ENCODE measurements at regions not wholly inside any gene's neighbourhood (a gene's known extent, or its start where the extent isn't known, plus 50 kb on each side); places are given as distances from the start of the nearest gene placed in this dataset.
A peak's percentile ranks its signal among the peaks of the same experiment; 100 is the strongest.
"Not testable (repeated sequence)": the region's sequence is repeated elsewhere in the genome, so short reads cannot be mapped to it uniquely, and the experiment has no call there.

DNA sequence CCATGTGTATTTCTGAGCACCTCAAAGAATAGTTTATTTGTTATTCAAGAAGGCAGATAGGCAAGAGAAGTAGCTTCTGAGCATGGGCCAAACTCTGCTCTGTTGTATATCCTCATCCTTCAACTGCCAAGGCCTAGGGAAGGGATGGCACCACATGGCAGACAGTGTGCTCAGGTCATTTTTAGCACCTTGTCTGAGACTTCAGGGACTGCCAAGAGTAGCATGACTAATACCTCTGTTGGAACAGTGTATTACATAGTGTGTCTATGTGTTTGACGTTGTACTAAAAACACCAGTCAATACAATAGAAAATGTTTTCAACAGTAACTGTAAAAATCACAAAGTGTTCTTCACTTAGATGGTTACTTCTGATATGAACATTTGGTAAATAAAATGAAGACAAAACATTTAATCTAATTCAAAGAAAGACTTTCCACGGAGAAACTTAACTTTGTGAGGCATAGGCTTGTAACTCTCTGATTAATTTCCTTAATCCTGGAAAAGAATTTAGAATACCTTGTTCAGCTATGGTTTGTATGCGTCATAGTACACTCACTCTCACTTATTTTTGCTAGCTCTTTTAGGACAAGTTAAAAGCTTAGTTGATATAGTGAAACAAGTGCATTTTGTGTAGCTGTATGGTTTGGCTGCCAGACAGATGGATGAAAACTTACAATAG is 318.4 kb upstream of the RIOK2 start:
- no peaks in the 10 kb centered on the region for H3K9me3 Mint-ChIP-seq
- TF ChIP-seq, protein P1, sequence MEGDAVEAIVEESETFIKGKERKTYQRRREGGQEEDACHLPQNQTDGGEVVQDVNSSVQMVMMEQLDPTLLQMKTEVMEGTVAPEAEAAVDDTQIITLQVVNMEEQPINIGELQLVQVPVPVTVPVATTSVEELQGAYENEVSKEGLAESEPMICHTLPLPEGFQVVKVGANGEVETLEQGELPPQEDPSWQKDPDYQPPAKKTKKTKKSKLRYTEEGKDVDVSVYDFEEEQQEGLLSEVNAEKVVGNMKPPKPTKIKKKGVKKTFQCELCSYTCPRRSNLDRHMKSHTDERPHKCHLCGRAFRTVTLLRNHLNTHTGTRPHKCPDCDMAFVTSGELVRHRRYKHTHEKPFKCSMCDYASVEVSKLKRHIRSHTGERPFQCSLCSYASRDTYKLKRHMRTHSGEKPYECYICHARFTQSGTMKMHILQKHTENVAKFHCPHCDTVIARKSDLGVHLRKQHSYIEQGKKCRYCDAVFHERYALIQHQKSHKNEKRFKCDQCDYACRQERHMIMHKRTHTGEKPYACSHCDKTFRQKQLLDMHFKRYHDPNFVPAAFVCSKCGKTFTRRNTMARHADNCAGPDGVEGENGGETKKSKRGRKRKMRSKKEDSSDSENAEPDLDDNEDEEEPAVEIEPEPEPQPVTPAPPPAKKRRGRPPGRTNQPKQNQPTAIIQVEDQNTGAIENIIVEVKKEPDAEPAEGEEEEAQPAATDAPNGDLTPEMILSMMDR (IDR thresholded peaks at IDR 0.05): no peak
- DNase-seq: no peak
- no peaks in the 10 kb centered on the region for H3K36me3 Mint-ChIP-seq (ENCODE audit: low read depth)
- H3K27ac Mint-ChIP-seq: no peak overlapping the region
- H3K4me3 Mint-ChIP-seq: peak overlapping the region; percentile 56; the same call in 1 of the 2 replicates
- H3K4me1 Mint-ChIP-seq (ENCODE audit: low read depth): peaks cover 29% of the 10 kb centered on the region
- no peaks in the 10 kb centered on the region for H3K27me3 Mint-ChIP-seq (ENCODE audit: insufficient read depth)

DNA sequence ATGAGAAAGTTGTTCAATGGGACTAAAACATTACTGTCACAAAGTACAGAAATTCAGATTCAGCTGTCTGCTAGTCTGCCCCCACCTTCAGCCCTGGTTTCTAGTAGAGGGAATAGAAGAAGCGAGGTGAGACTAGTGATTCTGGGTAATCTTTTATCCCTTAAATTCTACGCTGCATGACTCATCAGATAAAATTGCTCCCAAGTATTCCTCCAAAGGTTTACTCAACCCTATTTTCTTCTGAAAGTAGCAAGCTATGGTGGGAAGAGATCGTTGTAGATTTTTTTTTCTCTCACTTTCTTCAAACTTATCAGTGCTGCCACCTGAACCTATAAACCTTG is 318.9 kb upstream of the RIOK2 start:
- no peaks in the 10 kb centered on the region; the same call in 1 of the 2 replicates for H3K27me3 Mint-ChIP-seq (ENCODE audit: insufficient read depth)
- H3K4me3 Mint-ChIP-seq: peak overlapping the region; percentile 56; the same call in 1 of the 2 replicates
- no peak for DNase-seq
- H3K27ac Mint-ChIP-seq: no peak overlapping the region
- peaks cover 29% of the 10 kb centered on the region for H3K4me1 Mint-ChIP-seq (ENCODE audit: low read depth)
- TF ChIP-seq, protein P1 (IDR thresholded peaks at IDR 0.05): no peak
- no peaks in the 10 kb centered on the region for H3K36me3 Mint-ChIP-seq (ENCODE audit: low read depth)
- H3K9me3 Mint-ChIP-seq: no peaks in the 10 kb centered on the region

DNA sequence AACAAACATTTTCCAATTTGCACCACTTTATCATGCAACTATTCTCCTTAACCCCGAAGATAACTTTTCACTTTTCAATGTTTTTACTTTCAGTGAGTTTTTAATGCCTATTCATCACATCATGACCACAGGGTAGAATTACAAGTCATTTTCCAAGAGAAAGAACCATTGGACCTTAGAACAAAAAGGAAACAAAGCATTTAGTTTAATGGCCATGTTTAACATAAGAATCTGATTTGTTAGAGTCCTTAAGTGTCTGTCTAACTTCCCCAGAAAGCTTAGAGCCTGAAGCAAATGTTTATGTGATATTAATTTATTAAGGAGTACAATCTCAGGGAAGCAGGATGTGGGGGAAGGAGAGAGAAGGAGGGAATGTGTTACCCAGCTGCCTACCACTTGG is 325.8 kb upstream of the RIOK2 start:
- Mint-ChIP-seq H3K9me3 (peaks cover 3% of the 10 kb centered on the region; the same call in 1 of the 2 replicates), H3K36me3 (ENCODE audit: low read depth) (no peaks in the 10 kb centered on the region), H3K27ac (no peak overlapping the region), H3K4me1 (ENCODE audit: low read depth) (no peaks in the 10 kb centered on the region), H3K27me3 (ENCODE audit: insufficient read depth) (no peaks in the 10 kb centered on the region; the same call in 1 of the 2 replicates), H3K4me3 (no peak overlapping the region)
- TF ChIP-seq, protein P1 (IDR thresholded peaks at IDR 0.05): no peak
- DNase-seq: no peak

DNA sequence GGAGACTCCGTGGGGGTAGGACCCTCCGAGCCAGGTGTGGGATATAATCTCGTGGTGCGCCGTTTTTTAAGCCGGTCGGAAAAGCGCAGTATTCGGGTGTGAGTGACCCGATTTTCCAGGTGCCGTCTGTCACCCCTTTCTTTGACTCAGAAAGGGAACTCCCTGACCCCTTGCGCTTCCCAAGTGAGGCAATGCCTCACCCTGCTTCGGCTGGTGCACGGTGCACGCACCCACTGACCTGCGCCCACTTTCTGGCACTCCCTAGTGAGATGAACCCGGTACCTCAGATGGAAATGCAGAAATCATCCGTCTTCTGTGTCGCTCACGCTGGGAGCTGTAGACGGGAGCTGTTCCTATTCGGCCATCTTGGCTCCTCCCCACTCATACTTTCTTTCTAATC is 336.5 kb upstream of the RIOK2 start:
- not testable (repeated sequence) for H3K4me1 Mint-ChIP-seq (ENCODE audit: low read depth); H3K27ac Mint-ChIP-seq; H3K9me3 Mint-ChIP-seq; DNase-seq; H3K36me3 Mint-ChIP-seq (ENCODE audit: low read depth); H3K27me3 Mint-ChIP-seq (ENCODE audit: insufficient read depth); H3K4me3 Mint-ChIP-seq

DNA sequence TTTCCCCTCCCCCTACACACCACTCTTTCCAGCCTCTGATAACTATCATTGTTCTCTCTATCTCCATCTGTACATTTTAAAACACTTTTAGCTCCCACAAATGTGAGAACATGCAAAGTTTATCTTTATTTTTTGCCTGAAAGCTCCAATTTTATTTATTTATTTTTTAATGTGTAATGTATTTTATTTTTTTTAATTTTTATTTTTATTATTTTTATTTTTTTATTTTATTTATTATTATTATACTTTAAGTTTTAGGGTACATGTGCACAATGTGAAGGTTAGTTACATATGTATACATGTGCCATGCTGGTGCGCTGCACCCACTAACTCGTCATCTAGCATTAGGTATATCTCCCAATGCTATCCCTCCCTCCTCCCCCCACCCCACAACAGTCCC is 340.3 kb upstream of the RIOK2 start:
- not testable (repeated sequence) for H3K27me3 Mint-ChIP-seq (ENCODE audit: insufficient read depth); H3K4me3 Mint-ChIP-seq; H3K9me3 Mint-ChIP-seq; H3K36me3 Mint-ChIP-seq (ENCODE audit: low read depth); H3K27ac Mint-ChIP-seq; H3K4me1 Mint-ChIP-seq (ENCODE audit: low read depth); DNase-seq

DNA sequence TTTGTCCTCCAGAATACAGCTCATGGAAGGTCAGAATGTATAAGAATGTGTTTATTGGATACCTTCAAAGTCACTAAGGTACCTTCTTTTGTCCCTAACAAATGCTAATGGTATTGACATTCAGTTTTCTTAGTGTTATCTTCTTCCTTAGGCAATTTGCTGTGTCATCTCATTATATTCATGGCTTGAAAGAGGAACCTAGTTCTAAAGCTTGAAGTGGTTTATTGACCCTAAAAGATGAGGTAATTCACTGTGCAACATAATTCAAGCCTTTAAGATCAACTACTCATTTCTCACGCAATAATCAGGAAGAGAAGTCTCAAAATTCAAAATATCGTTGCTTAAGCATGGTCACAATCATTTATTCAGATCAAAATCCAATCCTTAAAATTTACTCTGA is 342.7 kb upstream of the RIOK2 start:
- Mint-ChIP-seq H3K4me1 (ENCODE audit: low read depth) (peaks cover 19% of the 10 kb centered on the region), H3K27ac (no peak overlapping the region), H3K4me3 (no peak overlapping the region), H3K36me3 (ENCODE audit: low read depth) (no peaks in the 10 kb centered on the region), H3K9me3 (no peaks in the 10 kb centered on the region), H3K27me3 (ENCODE audit: insufficient read depth) (no peaks in the 10 kb centered on the region; the same call in 1 of the 2 replicates)
- no peak for DNase-seq
- TF ChIP-seq, protein P1 (IDR thresholded peaks at IDR 0.05): no peak

Measured in HFFc6 (cell line).